Panc1 (cell line): ENCODE measurements at regions not wholly inside any gene's neighbourhood (a gene's known extent, or its start where the extent isn't known, plus 50 kb on each side); places are given as distances from the start of the nearest gene placed in this dataset.

Experiments used
- POLR2AphosphoS5 ChIP-seq: IDR thresholded peaks from 2 replicates; pipeline ENCODE4 v1.6.1; 2012; ENCODE audit warnings: mild to moderate bottlenecking, low read depth, low read length, moderate library complexity
- SIN3A ChIP-seq: IDR thresholded peaks from 2 replicates; pipeline ENCODE4 v1.6.1; 2012; ENCODE audit warnings: low read depth, mild to moderate bottlenecking, low read length, moderate library complexity, borderline replicate concordance; ENCODE audit not compliant: insufficient read depth
- TF ChIP-seq, protein P1 (sequence below): fragments of 450-650 bp; IDR thresholded peaks from 2 replicates; pipeline ENCODE4 v1.5.1; 2017; ENCODE audit warnings: mild to moderate bottlenecking
- TF ChIP-seq, protein P2 (sequence below), 2 experiments: IDR thresholded peaks; 2 replicates each; pipeline ENCODE4 v1.6.1; 2011 to 2012; ENCODE audit warnings: low read depth in 2 of 2, control low read depth in 1 of 2, low read length in 1 of 2, mild to moderate bottlenecking in 1 of 2, moderate library complexity in 1 of 2; ENCODE audit not compliant: insufficient read depth in 1 of 2

DNA sequence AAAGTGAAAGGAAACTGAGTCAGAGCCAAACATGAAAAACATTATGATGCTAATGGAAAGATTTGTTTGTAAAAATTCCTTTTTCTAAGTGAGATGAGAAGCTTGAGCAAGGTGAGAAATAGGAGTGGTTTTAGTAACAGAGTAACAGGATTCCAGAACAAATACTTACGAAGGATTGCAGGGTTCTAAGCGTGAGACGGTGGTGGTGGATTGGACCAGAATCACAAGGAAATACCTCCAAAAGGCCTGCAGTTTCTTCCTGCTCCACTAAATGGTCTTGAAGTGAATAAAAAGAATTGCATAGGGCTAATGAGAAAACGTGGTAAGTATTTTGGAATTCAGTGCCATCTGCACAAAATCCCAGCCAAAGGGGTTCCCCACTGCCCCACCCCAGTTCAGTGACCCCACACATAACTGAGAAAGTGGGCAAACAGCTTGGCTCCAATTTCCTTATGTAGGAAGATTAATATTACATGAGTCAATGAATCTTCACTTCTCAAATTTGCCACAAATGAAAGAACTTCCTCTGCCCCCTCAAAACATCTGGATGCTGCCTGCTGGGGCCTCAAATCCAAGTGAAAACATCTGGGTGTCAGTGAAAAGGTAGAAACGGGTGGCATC, 283.8 kb upstream of the NR2F2 start:
- TF ChIP-seq, protein P1, sequence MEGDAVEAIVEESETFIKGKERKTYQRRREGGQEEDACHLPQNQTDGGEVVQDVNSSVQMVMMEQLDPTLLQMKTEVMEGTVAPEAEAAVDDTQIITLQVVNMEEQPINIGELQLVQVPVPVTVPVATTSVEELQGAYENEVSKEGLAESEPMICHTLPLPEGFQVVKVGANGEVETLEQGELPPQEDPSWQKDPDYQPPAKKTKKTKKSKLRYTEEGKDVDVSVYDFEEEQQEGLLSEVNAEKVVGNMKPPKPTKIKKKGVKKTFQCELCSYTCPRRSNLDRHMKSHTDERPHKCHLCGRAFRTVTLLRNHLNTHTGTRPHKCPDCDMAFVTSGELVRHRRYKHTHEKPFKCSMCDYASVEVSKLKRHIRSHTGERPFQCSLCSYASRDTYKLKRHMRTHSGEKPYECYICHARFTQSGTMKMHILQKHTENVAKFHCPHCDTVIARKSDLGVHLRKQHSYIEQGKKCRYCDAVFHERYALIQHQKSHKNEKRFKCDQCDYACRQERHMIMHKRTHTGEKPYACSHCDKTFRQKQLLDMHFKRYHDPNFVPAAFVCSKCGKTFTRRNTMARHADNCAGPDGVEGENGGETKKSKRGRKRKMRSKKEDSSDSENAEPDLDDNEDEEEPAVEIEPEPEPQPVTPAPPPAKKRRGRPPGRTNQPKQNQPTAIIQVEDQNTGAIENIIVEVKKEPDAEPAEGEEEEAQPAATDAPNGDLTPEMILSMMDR = no peak
- TF ChIP-seq, protein P2, sequence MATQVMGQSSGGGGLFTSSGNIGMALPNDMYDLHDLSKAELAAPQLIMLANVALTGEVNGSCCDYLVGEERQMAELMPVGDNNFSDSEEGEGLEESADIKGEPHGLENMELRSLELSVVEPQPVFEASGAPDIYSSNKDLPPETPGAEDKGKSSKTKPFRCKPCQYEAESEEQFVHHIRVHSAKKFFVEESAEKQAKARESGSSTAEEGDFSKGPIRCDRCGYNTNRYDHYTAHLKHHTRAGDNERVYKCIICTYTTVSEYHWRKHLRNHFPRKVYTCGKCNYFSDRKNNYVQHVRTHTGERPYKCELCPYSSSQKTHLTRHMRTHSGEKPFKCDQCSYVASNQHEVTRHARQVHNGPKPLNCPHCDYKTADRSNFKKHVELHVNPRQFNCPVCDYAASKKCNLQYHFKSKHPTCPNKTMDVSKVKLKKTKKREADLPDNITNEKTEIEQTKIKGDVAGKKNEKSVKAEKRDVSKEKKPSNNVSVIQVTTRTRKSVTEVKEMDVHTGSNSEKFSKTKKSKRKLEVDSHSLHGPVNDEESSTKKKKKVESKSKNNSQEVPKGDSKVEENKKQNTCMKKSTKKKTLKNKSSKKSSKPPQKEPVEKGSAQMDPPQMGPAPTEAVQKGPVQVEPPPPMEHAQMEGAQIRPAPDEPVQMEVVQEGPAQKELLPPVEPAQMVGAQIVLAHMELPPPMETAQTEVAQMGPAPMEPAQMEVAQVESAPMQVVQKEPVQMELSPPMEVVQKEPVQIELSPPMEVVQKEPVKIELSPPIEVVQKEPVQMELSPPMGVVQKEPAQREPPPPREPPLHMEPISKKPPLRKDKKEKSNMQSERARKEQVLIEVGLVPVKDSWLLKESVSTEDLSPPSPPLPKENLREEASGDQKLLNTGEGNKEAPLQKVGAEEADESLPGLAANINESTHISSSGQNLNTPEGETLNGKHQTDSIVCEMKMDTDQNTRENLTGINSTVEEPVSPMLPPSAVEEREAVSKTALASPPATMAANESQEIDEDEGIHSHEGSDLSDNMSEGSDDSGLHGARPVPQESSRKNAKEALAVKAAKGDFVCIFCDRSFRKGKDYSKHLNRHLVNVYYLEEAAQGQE (IDR thresholded peaks at IDR 0.05; ENCODE audit: insufficient read depth in 1 of 2, low read depth in 2 of 2, low read length in 1 of 2) = no peak
- TF ChIP-seq SIN3A (no peak), POLR2AphosphoS5 (no peak)
